A172 (cell line): ENCODE measurements at regions not wholly inside any gene's neighbourhood (a gene's known extent, or its start where the extent isn't known, plus 50 kb on each side); places are given as distances from the start of the nearest gene placed in this dataset.
"Not testable (repeated sequence)": the region's sequence is repeated elsewhere in the genome, so short reads cannot be mapped to it uniquely, and the experiment has no call there.

Experiments used
- DNase-seq: peaks from one replicate; pipeline ENCODE4 v3.0.0-alpha.2; 2015; ENCODE audit warnings: low spot score

- DNase-seq, result no peak
Observed at GRCh38 chrX:114087543-114087942, 496.3 kb upstream of the HTR2C start.

GRCh38 chrX:114077773-114078172 is 506.1 kb upstream of the HTR2C start:
- DNase-seq, result no peak

GRCh38 chrX:114075073-114075673 is 508.7 kb upstream of the HTR2C start:
- no peak for DNase-seq

GRCh38 chrX:114073926-114074325 is 510.0 kb upstream of the HTR2C start:
- DNase-seq, result no peak

GRCh38 chrX:114071412-114071811 is 512.5 kb upstream of the HTR2C start:
- DNase-seq, result no peak

- DNase-seq, result no peak
Observed at GRCh38 chrX:114065577-114066223, 518.2 kb upstream of the HTR2C start.

GRCh38 chrX:114061226-114061625 is 522.7 kb upstream of the HTR2C start:
- no peak for DNase-seq

GRCh38 chrX:114058988-114059418 is 524.9 kb upstream of the HTR2C start:
- DNase-seq, result no peak

GRCh38 chrX:114057422-114057821 is 526.5 kb upstream of the HTR2C start:
- not testable (repeated sequence) for DNase-seq

- no peak for DNase-seq
Observed at GRCh38 chrX:114051667-114052315, 532.1 kb upstream of the HTR2C start.

- no peak for DNase-seq
Observed at GRCh38 chrX:114050075-114050796, 533.6 kb upstream of the HTR2C start.

GRCh38 chrX:114049063-114049462 is 534.8 kb upstream of the HTR2C start:
- DNase-seq, result no peak

- DNase-seq, result no peak
Observed at GRCh38 chrX:114047558-114047957, 536.3 kb upstream of the HTR2C start.

- DNase-seq, result no peak
Observed at GRCh38 chrX:114046695-114047279, 537.1 kb upstream of the HTR2C start.

- not testable (repeated sequence) for DNase-seq
Observed at GRCh38 chrX:114041470-114041869, 542.4 kb upstream of the HTR2C start.

GRCh38 chrX:114040661-114041269 is 543.1 kb upstream of the HTR2C start:
- DNase-seq, result not testable (repeated sequence)

GRCh38 chrX:114040111-114040510 is 543.8 kb upstream of the HTR2C start:
- not testable (repeated sequence) for DNase-seq

GRCh38 chrX:114038358-114038757 is 545.5 kb upstream of the HTR2C start:
- no peak for DNase-seq

- DNase-seq, result no peak
Observed at GRCh38 chrX:114037515-114037914, 546.4 kb upstream of the HTR2C start.

GRCh38 chrX:114028907-114029662 is 554.8 kb upstream of the HTR2C start:
- no peak for DNase-seq

GRCh38 chrX:114017086-114017485 is 566.8 kb upstream of the HTR2C start:
- DNase-seq, result no peak
